ENCODE measurements at regions not wholly inside any gene's neighbourhood (a gene's known extent, or its start where the extent isn't known, plus 50 kb on each side); places are given as distances from the start of the nearest gene placed in this dataset.

GRCh38 chr14:97270308-97270707, 473.1 kb downstream of the VRK1 start:
- H3K36me3 ChIP-seq (ENCODE audit: control insufficient read depth in 2 of 2, insufficient read depth in 2 of 2, low read length in 1 of 2): no peaks in the 10 kb centered on the region
- H3K27ac ChIP-seq (ENCODE audit: low read depth in 1 of 2, low read length in 1 of 2): no peak overlapping the region
- H3K4me3 ChIP-seq (ENCODE audit: low read length in 2 of 2): no peak overlapping the region
- WGBS: 98% methylated on average over 4 of the region's 4 CpGs
- H3K9me3 ChIP-seq (ENCODE audit: control insufficient read depth in 2 of 2, insufficient read depth in 1 of 2, low read length in 1 of 2): no peaks in the 10 kb centered on the region
- H3K27me3 ChIP-seq (ENCODE audit: control insufficient read depth in 2 of 2, insufficient read depth in 1 of 2, low read length in 1 of 2): no peaks in the 10 kb centered on the region
- H3K4me1 ChIP-seq (ENCODE audit: control insufficient read depth in 2 of 2, insufficient read depth in 2 of 2, low read length in 2 of 2): peaks cover 0 to 19% of the 10 kb centered on the region in 2 donors
- no peak for DNase-seq (ENCODE audit: low read depth in 6 of 9, low spot score in 9 of 9)

GRCh38 chr14:97271451-97271960, 474.3 kb downstream of the VRK1 start:
- no peak overlapping the region for H3K27ac ChIP-seq (ENCODE audit: low read depth in 1 of 2, low read length in 1 of 2)
- no peak for DNase-seq (ENCODE audit: low read depth in 6 of 9, low spot score in 9 of 9)
- no peaks in the 10 kb centered on the region for H3K36me3 ChIP-seq (ENCODE audit: control insufficient read depth in 2 of 2, insufficient read depth in 2 of 2, low read length in 1 of 2)
- H3K9me3 ChIP-seq (ENCODE audit: control insufficient read depth in 2 of 2, insufficient read depth in 1 of 2, low read length in 1 of 2): peaks cover 0 to under 1% of the 10 kb centered on the region in 2 donors
- H3K27me3 ChIP-seq (ENCODE audit: control insufficient read depth in 2 of 2, insufficient read depth in 1 of 2, low read length in 1 of 2): no peaks in the 10 kb centered on the region
- H3K4me1 ChIP-seq (ENCODE audit: control insufficient read depth in 2 of 2, insufficient read depth in 2 of 2, low read length in 2 of 2): peaks cover 9 to 31% of the 10 kb centered on the region in 2 donors
- H3K4me3 ChIP-seq (ENCODE audit: low read length in 2 of 2): no peak overlapping the region
- 88% methylated on average over 8 of the region's 8 CpGs for WGBS

- WGBS: 90% methylated on average over 4 of the region's 4 CpGs
- peaks cover 13 to 38% of the 10 kb centered on the region in 2 donors for H3K4me1 ChIP-seq (ENCODE audit: control insufficient read depth in 2 of 2, insufficient read depth in 2 of 2, low read length in 2 of 2)
- no peaks in the 10 kb centered on the region for H3K27me3 ChIP-seq (ENCODE audit: control insufficient read depth in 2 of 2, insufficient read depth in 1 of 2, low read length in 1 of 2)
- H3K36me3 ChIP-seq (ENCODE audit: control insufficient read depth in 2 of 2, insufficient read depth in 2 of 2, low read length in 1 of 2): no peaks in the 10 kb centered on the region
- no peak overlapping the region for H3K27ac ChIP-seq (ENCODE audit: low read depth in 1 of 2, low read length in 1 of 2)
- H3K4me3 ChIP-seq (ENCODE audit: low read length in 2 of 2): no peak overlapping the region
- H3K9me3 ChIP-seq (ENCODE audit: control insufficient read depth in 2 of 2, insufficient read depth in 1 of 2, low read length in 1 of 2): peaks cover 0 to 3% of the 10 kb centered on the region in 2 donors
- peak in 2 of 9 donors; percentile 32 to 51 for DNase-seq (ENCODE audit: low read depth in 6 of 9, low spot score in 9 of 9)
Observed at GRCh38 chr14:97273540-97273939, 476.4 kb downstream of the VRK1 start.

GRCh38 chr14:97274626-97275025, 477.4 kb downstream of the VRK1 start:
- no peak for DNase-seq (ENCODE audit: low read depth in 6 of 9, low spot score in 9 of 9)
- H3K27ac ChIP-seq (ENCODE audit: low read depth in 1 of 2, low read length in 1 of 2): no peak overlapping the region
- no peaks in the 10 kb centered on the region for H3K36me3 ChIP-seq (ENCODE audit: control insufficient read depth in 2 of 2, insufficient read depth in 2 of 2, low read length in 1 of 2)
- 98% methylated on average over 8 of the region's 8 CpGs for WGBS
- H3K27me3 ChIP-seq (ENCODE audit: control insufficient read depth in 2 of 2, insufficient read depth in 1 of 2, low read length in 1 of 2): no peaks in the 10 kb centered on the region
- peaks cover 0 to 3% of the 10 kb centered on the region in 2 donors for H3K9me3 ChIP-seq (ENCODE audit: control insufficient read depth in 2 of 2, insufficient read depth in 1 of 2, low read length in 1 of 2)
- no peak overlapping the region for H3K4me3 ChIP-seq (ENCODE audit: low read length in 2 of 2)
- peaks cover 13 to 38% of the 10 kb centered on the region in 2 donors for H3K4me1 ChIP-seq (ENCODE audit: control insufficient read depth in 2 of 2, insufficient read depth in 2 of 2, low read length in 2 of 2)

- Histone ChIP-seq H3K36me3 (ENCODE audit: control insufficient read depth in 2 of 2, insufficient read depth in 2 of 2, low read length in 1 of 2) (no peaks in the 10 kb centered on the region), H3K27me3 (ENCODE audit: control insufficient read depth in 2 of 2, insufficient read depth in 1 of 2, low read length in 1 of 2) (no peaks in the 10 kb centered on the region), H3K4me3 (ENCODE audit: low read length in 2 of 2) (no peak overlapping the region), H3K9me3 (ENCODE audit: control insufficient read depth in 2 of 2, insufficient read depth in 1 of 2, low read length in 1 of 2) (peaks cover 0 to 3% of the 10 kb centered on the region in 2 donors), H3K4me1 (ENCODE audit: control insufficient read depth in 2 of 2, insufficient read depth in 2 of 2, low read length in 2 of 2) (peaks cover 13 to 38% of the 10 kb centered on the region in 2 donors), H3K27ac (ENCODE audit: low read depth in 1 of 2, low read length in 1 of 2) (no peak overlapping the region)
- DNase-seq (ENCODE audit: low read depth in 6 of 9, low spot score in 9 of 9): no peak
- WGBS: 96% methylated on average over 3 of the region's 3 CpGs
Observed at GRCh38 chr14:97275276-97275675, 478.1 kb downstream of the VRK1 start.

GRCh38 chr14:97276573-97276972, 479.4 kb downstream of the VRK1 start:
- 4% methylated on average over 4 of the region's 4 CpGs for WGBS
- peak in 5 of 9 donors; percentile 37 to 69 (median 48) for DNase-seq (ENCODE audit: low read depth in 6 of 9, low spot score in 9 of 9)
- Histone ChIP-seq H3K4me1 (ENCODE audit: control insufficient read depth in 2 of 2, insufficient read depth in 2 of 2, low read length in 2 of 2) (peaks cover 13 to 38% of the 10 kb centered on the region in 2 donors), H3K27me3 (ENCODE audit: control insufficient read depth in 2 of 2, insufficient read depth in 1 of 2, low read length in 1 of 2) (no peaks in the 10 kb centered on the region), H3K4me3 (ENCODE audit: low read length in 2 of 2) (no peak overlapping the region), H3K27ac (ENCODE audit: low read depth in 1 of 2, low read length in 1 of 2) (no peak overlapping the region), H3K36me3 (ENCODE audit: control insufficient read depth in 2 of 2, insufficient read depth in 2 of 2, low read length in 1 of 2) (no peaks in the 10 kb centered on the region), H3K9me3 (ENCODE audit: control insufficient read depth in 2 of 2, insufficient read depth in 1 of 2, low read length in 1 of 2) (peaks cover 0 to 3% of the 10 kb centered on the region in 2 donors)

GRCh38 chr14:97277711-97278110, 480.5 kb downstream of the VRK1 start:
- Histone ChIP-seq H3K36me3 (ENCODE audit: control insufficient read depth in 2 of 2, insufficient read depth in 2 of 2, low read length in 1 of 2) (no peaks in the 10 kb centered on the region), H3K4me1 (ENCODE audit: control insufficient read depth in 2 of 2, insufficient read depth in 2 of 2, low read length in 2 of 2) (peaks cover 13 to 38% of the 10 kb centered on the region in 2 donors), H3K27me3 (ENCODE audit: control insufficient read depth in 2 of 2, insufficient read depth in 1 of 2, low read length in 1 of 2) (no peaks in the 10 kb centered on the region), H3K27ac (ENCODE audit: low read depth in 1 of 2, low read length in 1 of 2) (no peak overlapping the region), H3K9me3 (ENCODE audit: control insufficient read depth in 2 of 2, insufficient read depth in 1 of 2, low read length in 1 of 2) (peaks cover 0 to 3% of the 10 kb centered on the region in 2 donors), H3K4me3 (ENCODE audit: low read length in 2 of 2) (no peak overlapping the region)
- WGBS: 76% methylated on average over 9 of the region's 9 CpGs
- DNase-seq (ENCODE audit: low read depth in 6 of 9, low spot score in 9 of 9): no peak

GRCh38 chr14:97280526-97280925, 483.3 kb downstream of the VRK1 start:
- no peak overlapping the region for H3K27ac ChIP-seq (ENCODE audit: low read depth in 1 of 2, low read length in 1 of 2)
- no peak for DNase-seq (ENCODE audit: low read depth in 6 of 9, low spot score in 9 of 9)
- peaks cover 18 to 32% of the 10 kb centered on the region in 2 donors for H3K4me1 ChIP-seq (ENCODE audit: control insufficient read depth in 2 of 2, insufficient read depth in 2 of 2, low read length in 2 of 2)
- H3K9me3 ChIP-seq (ENCODE audit: control insufficient read depth in 2 of 2, insufficient read depth in 1 of 2, low read length in 1 of 2): peaks cover 0 to 6% of the 10 kb centered on the region in 2 donors
- H3K4me3 ChIP-seq (ENCODE audit: low read length in 2 of 2): no peak overlapping the region
- no peaks in the 10 kb centered on the region for H3K36me3 ChIP-seq (ENCODE audit: control insufficient read depth in 2 of 2, insufficient read depth in 2 of 2, low read length in 1 of 2)
- no peaks in the 10 kb centered on the region for H3K27me3 ChIP-seq (ENCODE audit: control insufficient read depth in 2 of 2, insufficient read depth in 1 of 2, low read length in 1 of 2)
- WGBS: 96% methylated on average over 10 of the region's 10 CpGs

- Histone ChIP-seq H3K4me1 (ENCODE audit: control insufficient read depth in 2 of 2, insufficient read depth in 2 of 2, low read length in 2 of 2) (peaks cover 6 to 20% of the 10 kb centered on the region in 2 donors), H3K27ac (ENCODE audit: low read depth in 1 of 2, low read length in 1 of 2) (no peak overlapping the region)
- 96% methylated on average over 3 of the region's 3 CpGs for WGBS
Observed at GRCh38 chr14:97281741-97282140, 484.6 kb downstream of the VRK1 start.

More at GRCh38 chr14:97281741-97282140, 484.6 kb downstream of the VRK1 start:
- peaks cover 0 to 4% of the 10 kb centered on the region in 2 donors for H3K9me3 ChIP-seq (ENCODE audit: control insufficient read depth in 2 of 2, insufficient read depth in 1 of 2, low read length in 1 of 2)
- H3K4me3 ChIP-seq (ENCODE audit: low read length in 2 of 2): no peak overlapping the region
- no peak for DNase-seq (ENCODE audit: low read depth in 6 of 9, low spot score in 9 of 9)
- no peaks in the 10 kb centered on the region for H3K36me3 ChIP-seq (ENCODE audit: control insufficient read depth in 2 of 2, insufficient read depth in 2 of 2, low read length in 1 of 2)
- no peaks in the 10 kb centered on the region for H3K27me3 ChIP-seq (ENCODE audit: control insufficient read depth in 2 of 2, insufficient read depth in 1 of 2, low read length in 1 of 2)
